ENCODE measurements at regions not wholly inside any gene's neighbourhood (a gene's known extent, or its start where the extent isn't known, plus 50 kb on each side); places are given as distances from the start of the nearest gene placed in this dataset.

DNA sequence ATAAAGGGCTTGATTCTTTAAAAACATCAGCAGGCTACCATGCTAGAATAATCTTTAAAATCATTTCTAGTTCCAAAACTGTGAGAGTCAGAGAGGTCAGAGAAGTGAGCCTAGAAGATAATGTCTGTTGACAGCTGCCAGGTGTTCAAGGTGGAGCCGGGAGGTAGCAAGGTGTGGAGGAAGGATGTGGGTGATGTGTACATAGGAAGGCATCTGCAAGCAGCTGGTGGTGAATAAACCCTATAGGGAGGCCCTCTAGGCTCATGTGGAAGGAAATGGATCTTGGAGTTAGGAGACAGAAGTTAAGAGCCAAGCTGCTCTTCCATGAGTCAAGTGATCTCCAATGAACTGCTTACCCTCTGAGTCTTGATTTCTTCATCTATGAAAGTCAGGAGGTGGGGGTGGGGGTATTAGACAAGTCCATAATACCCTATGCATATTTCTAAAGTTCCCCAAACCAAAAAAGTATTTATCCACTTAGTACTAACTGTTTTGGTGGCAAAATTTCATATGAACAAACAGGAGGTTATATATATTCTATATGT lies 266.3 kb downstream of the RHOU start:
- TF ChIP-seq, protein P1, sequence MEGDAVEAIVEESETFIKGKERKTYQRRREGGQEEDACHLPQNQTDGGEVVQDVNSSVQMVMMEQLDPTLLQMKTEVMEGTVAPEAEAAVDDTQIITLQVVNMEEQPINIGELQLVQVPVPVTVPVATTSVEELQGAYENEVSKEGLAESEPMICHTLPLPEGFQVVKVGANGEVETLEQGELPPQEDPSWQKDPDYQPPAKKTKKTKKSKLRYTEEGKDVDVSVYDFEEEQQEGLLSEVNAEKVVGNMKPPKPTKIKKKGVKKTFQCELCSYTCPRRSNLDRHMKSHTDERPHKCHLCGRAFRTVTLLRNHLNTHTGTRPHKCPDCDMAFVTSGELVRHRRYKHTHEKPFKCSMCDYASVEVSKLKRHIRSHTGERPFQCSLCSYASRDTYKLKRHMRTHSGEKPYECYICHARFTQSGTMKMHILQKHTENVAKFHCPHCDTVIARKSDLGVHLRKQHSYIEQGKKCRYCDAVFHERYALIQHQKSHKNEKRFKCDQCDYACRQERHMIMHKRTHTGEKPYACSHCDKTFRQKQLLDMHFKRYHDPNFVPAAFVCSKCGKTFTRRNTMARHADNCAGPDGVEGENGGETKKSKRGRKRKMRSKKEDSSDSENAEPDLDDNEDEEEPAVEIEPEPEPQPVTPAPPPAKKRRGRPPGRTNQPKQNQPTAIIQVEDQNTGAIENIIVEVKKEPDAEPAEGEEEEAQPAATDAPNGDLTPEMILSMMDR (IDR thresholded peaks at IDR 0.05; ENCODE audit: poor library complexity, severe bottlenecking) = no peak
- no peak overlapping the region for H3K4me3 ChIP-seq (ENCODE audit: severe bottlenecking)
- H3K36me3 ChIP-seq (ENCODE audit: low read depth) = no peaks in the 10 kb centered on the region
- DNase-seq (ENCODE audit: low spot score) (no peak), ATAC-seq (ENCODE audit: low read depth) (no peak)
- H3K9me3 ChIP-seq (ENCODE audit: severe bottlenecking) = no peaks in the 10 kb centered on the region
- no peaks in the 10 kb centered on the region for H3K4me1 ChIP-seq (ENCODE audit: insufficient read depth, poor library complexity, severe bottlenecking)
- H3K27me3 ChIP-seq (ENCODE audit: insufficient read depth, poor library complexity, severe bottlenecking) = no peaks in the 10 kb centered on the region
- no peak overlapping the region for H3K27ac ChIP-seq (ENCODE audit: poor library complexity, severe bottlenecking)

DNA sequence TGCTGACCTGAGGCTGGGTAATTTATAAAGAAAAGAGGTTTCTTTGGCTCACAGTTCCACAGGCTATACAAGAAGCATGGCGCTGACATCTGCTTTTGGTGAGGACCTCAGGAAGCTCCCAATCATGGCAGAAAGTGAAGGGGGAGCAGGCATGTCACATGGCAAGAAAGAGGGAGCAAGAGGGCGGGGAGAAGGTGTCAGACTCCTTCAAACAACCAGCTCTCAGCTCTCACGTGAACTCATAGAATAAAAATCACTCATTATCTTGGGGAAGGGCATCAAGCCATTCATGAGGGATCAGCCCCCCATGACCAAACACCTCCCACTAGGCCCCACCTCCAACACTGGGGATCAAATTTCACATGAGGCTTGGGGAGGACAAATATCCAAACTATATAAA lies 266.8 kb downstream of the RHOU start:
- no peaks in the 10 kb centered on the region for H3K36me3 ChIP-seq (ENCODE audit: low read depth)
- ATAC-seq (ENCODE audit: low read depth) (no peak), DNase-seq (ENCODE audit: low spot score) (no peak)
- H3K9me3 ChIP-seq (ENCODE audit: severe bottlenecking) = no peaks in the 10 kb centered on the region
- no peak overlapping the region for H3K27ac ChIP-seq (ENCODE audit: poor library complexity, severe bottlenecking)
- TF ChIP-seq, protein P1 (IDR thresholded peaks at IDR 0.05; ENCODE audit: poor library complexity, severe bottlenecking) = no peak
- H3K4me1 ChIP-seq (ENCODE audit: insufficient read depth, poor library complexity, severe bottlenecking) = no peaks in the 10 kb centered on the region
- no peaks in the 10 kb centered on the region for H3K27me3 ChIP-seq (ENCODE audit: insufficient read depth, poor library complexity, severe bottlenecking)
- H3K4me3 ChIP-seq (ENCODE audit: severe bottlenecking) = no peak overlapping the region

DNA sequence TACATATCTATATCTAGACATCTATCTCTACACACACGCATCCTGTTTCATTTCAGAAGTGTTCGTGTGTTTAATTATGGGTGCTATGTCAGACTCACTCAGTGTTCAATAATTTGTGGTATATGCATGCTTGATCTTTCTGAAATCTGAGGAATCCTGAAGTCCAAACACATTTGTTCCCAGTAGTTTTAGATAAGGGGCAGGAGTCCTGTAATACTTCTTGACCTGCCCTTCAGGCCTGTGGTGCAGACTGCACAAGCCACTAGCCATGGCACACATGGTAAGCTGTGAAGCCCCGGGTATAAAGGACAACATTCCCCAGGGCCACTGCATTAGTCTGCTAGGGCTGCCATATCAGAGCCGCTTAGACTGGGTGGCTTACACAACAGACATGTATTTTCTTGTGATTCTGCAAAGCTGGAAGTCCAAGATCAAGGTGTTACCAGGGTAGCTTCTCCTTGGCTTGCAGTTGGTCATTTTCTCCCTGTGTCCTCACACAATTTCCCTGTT lies 267.2 kb downstream of the RHOU start:
- no peaks in the 10 kb centered on the region for H3K27me3 ChIP-seq (ENCODE audit: insufficient read depth, poor library complexity, severe bottlenecking)

DNA sequence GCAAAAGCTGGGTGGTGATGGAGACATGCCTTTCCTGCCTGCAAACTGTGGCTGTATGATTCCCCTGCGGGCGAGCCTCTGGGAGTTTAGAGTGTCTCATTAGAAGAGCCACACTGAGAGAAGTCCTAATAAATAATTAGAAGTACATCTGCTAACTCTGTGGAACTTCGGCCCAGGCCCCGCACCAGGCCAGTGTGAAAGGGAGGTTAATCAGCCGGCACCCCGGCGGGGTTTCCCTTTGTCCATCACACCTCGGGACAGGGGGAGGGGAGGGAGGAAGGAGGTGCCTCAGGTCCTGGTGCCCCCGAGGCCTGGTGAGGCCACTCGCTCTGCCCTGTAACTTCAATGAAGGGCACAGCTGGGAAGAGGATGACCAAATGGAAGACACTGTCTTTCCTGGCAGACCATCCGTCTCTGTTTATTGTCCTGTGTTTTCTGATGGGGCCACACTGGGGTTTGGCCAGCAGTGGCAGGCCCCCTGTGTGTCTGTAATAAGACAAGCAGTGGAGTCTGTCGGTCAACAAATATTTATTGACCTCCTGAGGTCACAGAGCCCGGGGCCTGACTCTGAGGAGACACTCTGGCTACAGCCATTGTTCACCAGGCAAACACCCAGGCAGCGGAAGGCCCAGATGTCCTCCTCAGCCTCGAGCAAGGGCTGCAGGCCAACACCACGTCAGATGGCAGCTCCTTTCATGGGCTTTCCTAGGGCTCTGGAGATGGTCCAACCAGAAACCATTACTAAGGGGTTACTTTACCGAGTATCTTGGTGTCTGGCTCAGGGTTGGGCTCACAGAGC lies 267.5 kb upstream of the RAB4A start:
- Histone ChIP-seq H3K4me3 (ENCODE audit: severe bottlenecking) (no peak overlapping the region), H3K4me1 (ENCODE audit: insufficient read depth, poor library complexity, severe bottlenecking) (no peaks in the 10 kb centered on the region), H3K36me3 (ENCODE audit: low read depth) (no peaks in the 10 kb centered on the region), H3K27me3 (ENCODE audit: insufficient read depth, poor library complexity, severe bottlenecking) (no peaks in the 10 kb centered on the region), H3K9me3 (ENCODE audit: severe bottlenecking) (no peaks in the 10 kb centered on the region), H3K27ac (ENCODE audit: poor library complexity, severe bottlenecking) (no peak overlapping the region)
- ATAC-seq (ENCODE audit: low read depth) (no peak), DNase-seq (ENCODE audit: low spot score) (no peak)
- TF ChIP-seq, protein P1 (IDR thresholded peaks at IDR 0.05; ENCODE audit: poor library complexity, severe bottlenecking) = no peak

More for the DNA sequence above, 267.2 kb downstream of the RHOU start:
- ATAC-seq (ENCODE audit: low read depth) (no peak), DNase-seq (ENCODE audit: low spot score) (no peak)
- H3K4me3 ChIP-seq (ENCODE audit: severe bottlenecking) = no peak overlapping the region
- no peaks in the 10 kb centered on the region for H3K36me3 ChIP-seq (ENCODE audit: low read depth)
- H3K4me1 ChIP-seq (ENCODE audit: insufficient read depth, poor library complexity, severe bottlenecking) = no peaks in the 10 kb centered on the region
- no peak overlapping the region for H3K27ac ChIP-seq (ENCODE audit: poor library complexity, severe bottlenecking)
- TF ChIP-seq, protein P1 (IDR thresholded peaks at IDR 0.05; ENCODE audit: poor library complexity, severe bottlenecking) = no peak
- no peaks in the 10 kb centered on the region for H3K9me3 ChIP-seq (ENCODE audit: severe bottlenecking)

Measured in RWPE2 (cell line).